ENCODE measurements at regions not wholly inside any gene's neighbourhood (a gene's known extent, or its start where the extent isn't known, plus 50 kb on each side); places are given as distances from the start of the nearest gene placed in this dataset.

DNA sequence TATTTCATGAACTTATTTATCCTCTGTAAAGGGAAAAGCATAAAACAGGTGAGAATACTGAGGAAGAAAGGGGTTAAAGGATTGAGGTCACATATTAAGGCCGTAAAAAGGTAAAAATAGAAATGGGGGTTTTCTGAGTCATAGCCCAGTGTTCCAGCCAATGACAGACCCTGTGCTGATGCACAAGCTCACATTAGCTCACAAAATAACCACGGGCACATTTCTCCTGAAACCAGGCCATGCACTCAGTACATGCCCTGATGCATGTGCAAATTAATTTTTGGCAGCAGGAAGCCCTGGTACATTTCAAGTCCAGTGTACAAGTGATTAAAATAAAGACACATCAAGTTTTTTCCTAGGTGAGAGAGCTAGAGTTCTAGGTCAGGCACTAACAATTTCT is 194.4 kb downstream of the TMEM200A start:
- TF ChIP-seq, protein P1, sequence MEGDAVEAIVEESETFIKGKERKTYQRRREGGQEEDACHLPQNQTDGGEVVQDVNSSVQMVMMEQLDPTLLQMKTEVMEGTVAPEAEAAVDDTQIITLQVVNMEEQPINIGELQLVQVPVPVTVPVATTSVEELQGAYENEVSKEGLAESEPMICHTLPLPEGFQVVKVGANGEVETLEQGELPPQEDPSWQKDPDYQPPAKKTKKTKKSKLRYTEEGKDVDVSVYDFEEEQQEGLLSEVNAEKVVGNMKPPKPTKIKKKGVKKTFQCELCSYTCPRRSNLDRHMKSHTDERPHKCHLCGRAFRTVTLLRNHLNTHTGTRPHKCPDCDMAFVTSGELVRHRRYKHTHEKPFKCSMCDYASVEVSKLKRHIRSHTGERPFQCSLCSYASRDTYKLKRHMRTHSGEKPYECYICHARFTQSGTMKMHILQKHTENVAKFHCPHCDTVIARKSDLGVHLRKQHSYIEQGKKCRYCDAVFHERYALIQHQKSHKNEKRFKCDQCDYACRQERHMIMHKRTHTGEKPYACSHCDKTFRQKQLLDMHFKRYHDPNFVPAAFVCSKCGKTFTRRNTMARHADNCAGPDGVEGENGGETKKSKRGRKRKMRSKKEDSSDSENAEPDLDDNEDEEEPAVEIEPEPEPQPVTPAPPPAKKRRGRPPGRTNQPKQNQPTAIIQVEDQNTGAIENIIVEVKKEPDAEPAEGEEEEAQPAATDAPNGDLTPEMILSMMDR (IDR thresholded peaks at IDR 0.05; ENCODE audit: poor library complexity): no peak
- no peak for TF ChIP-seq EZH2 (IDR thresholded peaks at IDR 0.05; ENCODE audit: borderline replicate concordance)
